ENCODE measurements at regions not wholly inside any gene's neighbourhood (a gene's known extent, or its start where the extent isn't known, plus 50 kb on each side); places are given as distances from the start of the nearest gene placed in this dataset.
A peak's percentile ranks its signal among the peaks of the same experiment; 100 is the strongest.

DNA sequence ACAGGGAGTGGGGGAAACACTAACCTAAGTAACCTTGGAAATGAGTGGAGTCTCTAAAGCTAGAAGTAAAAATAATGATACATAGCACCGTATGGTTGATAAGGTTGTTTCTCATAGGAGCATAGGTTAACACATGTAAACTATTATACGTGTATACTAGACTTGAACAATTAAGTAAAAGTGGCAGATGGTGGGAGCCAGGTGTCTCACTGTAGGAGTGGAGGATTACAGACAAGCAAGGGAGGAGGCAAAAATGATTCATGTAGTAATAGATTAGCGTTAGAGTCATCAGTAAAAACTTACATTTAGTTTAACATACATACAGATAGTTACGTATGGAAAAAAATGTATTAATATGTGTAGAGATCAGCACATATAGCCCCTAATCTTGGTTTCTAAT, 138.4 kb upstream of the DSCAM start:
- no peak for DNase-seq

- no peak for DNase-seq
Observed at GRCh38 chr21:40990366-40990765, 143.4 kb upstream of the DSCAM start.

- DNase-seq, result no peak
Observed at GRCh38 chr21:40997831-40998230, 150.9 kb upstream of the DSCAM start.

- DNase-seq, result no peak
Observed at GRCh38 chr21:41000838-41001237, 153.9 kb upstream of the DSCAM start.

DNA sequence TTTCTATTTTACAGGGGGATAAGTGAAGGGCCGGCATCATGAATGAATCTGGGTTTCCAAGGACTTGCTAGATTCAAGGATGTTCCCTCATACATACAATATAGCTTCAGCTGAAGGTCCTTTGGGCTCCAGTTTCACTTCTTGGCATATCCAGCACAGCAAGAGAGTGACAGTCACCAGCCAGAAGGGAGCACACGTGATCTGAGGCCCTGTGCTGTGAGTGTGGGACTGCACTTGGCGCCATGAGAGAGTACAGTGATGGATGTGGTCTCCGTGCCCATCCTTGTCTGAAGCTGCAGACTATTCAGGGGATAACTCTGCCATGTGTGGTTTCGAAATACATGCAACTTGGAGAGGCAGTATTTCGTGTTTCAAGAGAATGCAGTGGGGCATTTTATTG, 159.7 kb upstream of the DSCAM start:
- DNase-seq, result no peak

- no peak for DNase-seq
Observed at GRCh38 chr21:41008351-41008750, 159.6 kb upstream of the BACE2 start.

DNA sequence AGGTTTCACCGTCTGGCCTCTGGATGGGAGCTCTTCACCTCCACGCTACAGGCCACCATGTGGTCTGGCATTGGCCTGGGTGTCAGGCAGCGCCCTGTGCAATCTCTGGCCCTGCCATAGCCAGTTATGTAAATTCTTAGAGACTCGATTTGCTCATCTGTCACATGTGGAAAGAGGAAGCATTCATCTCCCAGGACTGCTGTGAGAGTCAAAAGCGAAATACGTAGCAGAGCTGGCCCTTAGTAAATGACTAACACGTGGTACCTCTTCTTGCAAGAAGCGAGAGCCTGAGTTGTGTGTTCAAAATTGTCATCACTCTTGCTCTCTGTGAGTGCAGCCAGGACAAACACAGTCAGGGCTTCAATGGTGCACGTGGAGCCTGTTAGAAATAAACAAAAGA, 159.0 kb upstream of the BACE2 start:
- peak in 2 of 58 donors; percentile 2 to 11 for DNase-seq

DNA sequence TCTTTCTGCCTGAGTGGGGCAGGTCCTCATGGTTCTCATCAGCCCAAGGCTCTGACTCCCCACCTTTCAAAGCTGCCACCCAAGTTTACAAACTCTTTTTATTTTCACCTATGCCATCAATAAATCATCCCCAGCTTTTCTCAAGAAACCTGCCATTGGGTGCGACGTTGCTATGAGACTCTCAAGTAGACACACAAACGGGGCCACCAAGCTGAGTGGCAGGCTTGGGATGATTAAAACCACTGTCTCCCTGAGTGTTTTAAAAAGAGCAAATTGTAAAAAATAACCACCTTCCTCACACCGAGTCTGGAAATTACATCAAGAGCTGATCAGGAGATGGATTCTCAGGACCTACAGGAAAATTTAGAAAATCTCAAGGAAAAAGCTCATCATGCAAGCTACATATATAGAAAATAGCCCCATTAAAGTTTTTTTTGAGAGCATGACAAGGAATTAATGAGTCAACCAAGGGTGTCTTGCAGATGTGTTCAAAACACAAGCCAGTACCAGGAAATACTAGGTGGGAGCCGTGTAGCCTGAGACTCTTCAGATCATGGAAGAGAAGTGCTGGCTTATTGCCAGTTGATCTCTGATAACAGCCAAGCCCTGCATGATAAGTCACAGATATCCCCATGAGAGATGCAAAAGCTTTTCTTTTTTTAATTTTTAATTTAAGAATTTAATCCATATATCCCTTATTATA, 158.4 kb upstream of the BACE2 start:
- DNase-seq, result no peak

DNA sequence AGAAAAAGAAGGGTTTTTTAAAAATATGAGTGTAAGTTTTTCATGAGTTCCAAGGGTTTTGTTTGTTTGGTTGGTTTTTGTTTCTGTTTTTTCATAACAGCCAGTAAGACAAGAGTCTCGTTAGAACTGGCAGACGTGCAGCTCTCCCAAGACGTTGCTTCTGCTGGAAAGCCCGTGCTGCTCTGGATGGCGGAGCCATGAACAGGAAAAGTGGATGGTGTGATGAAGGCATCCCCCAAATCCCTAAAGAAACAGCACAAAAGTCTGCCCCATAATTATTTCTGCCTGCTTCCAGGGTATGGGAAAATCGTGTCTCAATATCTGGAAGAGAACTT, 157.9 kb upstream of the BACE2 start:
- DNase-seq, result no peak

- no peak for DNase-seq
Observed at GRCh38 chr21:41011098-41011731, 156.7 kb upstream of the BACE2 start.

DNA sequence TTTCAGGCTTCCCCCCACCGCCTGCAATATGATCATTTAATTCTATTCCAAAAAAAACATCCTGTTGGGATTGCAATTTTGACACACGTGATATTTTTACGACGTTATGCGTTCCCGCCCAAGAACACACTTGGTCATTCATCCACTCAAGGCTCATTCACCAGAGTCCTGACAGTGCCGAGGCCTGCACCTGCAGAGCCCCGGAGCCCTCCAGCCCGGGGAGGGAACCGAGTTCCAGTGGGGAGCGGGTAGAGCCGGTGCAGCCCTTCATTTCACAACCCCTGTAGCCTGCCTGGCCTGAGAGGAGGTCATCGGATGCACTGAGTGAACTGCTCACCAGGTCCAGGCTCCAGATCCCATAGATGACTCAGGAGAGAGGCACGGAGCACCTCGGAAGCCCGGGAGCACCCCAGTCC, 156.0 kb upstream of the BACE2 start:
- DNase-seq, result no peak

DNA sequence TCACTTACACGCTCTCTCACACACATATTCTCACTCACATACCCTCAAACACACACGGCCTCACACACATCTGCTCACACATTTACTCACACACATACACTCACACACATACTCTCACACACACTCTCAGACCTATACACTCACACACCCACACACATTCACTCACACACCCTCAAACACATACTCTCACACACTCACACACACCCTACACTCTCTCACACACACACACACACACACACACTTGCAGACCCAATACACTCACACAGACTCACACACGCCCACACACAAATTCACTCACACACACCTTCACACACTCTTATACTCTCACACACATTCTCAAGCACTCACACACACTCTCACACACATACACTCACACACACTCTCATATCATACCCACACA, 155.5 kb upstream of the BACE2 start:
- DNase-seq, result no peak

- no peak for DNase-seq
Observed at GRCh38 chr21:41016472-41016871, 151.5 kb upstream of the BACE2 start.

GRCh38 chr21:41018431-41018830, 149.5 kb upstream of the BACE2 start:
- no peak for DNase-seq

GRCh38 chr21:41023936-41024335, 144.0 kb upstream of the BACE2 start:
- no peak for DNase-seq

DNA sequence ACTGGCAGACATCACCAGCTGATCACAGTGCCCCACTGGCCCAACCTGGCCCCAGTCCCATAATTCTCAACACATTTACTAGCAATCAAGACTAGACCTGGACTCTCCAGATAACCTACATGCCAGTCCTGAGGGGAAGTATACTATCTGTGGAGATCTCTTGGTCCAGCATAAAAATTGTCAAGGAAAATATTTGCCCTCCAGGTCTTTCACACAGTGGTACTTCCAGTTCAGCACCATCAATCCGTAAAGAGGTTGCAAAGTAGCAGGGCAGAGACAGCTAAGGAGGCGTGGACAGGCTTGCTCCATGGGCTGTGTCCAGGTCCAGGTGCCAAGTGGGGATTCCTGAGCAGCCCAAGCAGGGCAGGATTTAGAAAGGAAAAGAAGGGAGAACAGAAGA, 143.6 kb upstream of the BACE2 start:
- no peak for DNase-seq

GRCh38 chr21:41024746-41025254, 143.2 kb upstream of the BACE2 start:
- DNase-seq, result peak in 3 of 58 donors; percentile 14 to 52 (median 33)

GRCh38 chr21:41029571-41029970, 138.4 kb upstream of the BACE2 start:
- DNase-seq, result no peak

DNA sequence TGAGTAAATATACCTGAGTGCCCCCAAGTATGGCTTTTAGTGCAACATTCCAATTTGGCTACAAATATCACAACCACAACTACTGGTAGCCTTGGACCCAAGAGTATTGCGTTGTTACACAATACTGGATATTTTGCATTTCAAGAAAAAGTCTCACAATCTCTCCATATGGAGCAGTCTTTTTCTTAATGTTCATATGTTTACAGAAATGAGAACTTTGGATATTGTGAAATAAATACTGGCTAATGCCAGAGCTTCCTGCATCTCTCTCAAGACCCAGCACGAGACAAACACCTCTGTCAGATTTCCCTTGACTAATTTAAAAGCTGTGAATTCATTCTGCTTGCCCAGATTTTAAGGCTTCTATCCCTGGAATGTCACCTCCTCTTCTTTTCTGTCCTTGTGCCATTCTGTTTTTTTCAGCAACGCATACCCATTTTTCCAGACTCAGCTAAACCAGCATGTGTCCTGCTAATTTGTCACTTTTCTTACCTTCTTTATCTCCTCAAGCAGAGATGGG, 136.2 kb upstream of the BACE2 start:
- no peak for DNase-seq

DNA sequence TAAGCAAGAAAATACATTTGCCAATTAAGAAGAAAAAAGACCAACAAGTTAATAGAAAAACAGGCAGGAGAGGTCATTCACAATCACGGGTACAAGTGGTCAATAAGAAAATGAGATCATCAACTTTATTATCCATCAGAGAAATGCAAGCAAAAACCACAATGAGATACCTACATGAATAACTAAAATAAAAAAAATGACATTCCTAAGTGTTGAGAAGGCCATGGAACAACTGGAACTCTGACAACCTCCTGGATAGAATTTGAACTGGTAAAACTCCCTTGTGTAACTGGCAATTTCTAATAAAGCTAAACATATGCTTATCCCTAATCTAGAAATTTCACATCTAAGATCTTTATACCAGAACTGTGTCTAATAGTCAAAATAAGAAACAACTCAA, 135.4 kb upstream of the BACE2 start:
- no peak for DNase-seq

GRCh38 chr21:41037212-41037611, 130.7 kb upstream of the BACE2 start:
- peak in 1 of 58 donors; percentile 45 for DNase-seq

GRCh38 chr21:41037936-41038335, 130.0 kb upstream of the BACE2 start:
- DNase-seq, result peak in 1 of 58 donors; percentile 13

DNA sequence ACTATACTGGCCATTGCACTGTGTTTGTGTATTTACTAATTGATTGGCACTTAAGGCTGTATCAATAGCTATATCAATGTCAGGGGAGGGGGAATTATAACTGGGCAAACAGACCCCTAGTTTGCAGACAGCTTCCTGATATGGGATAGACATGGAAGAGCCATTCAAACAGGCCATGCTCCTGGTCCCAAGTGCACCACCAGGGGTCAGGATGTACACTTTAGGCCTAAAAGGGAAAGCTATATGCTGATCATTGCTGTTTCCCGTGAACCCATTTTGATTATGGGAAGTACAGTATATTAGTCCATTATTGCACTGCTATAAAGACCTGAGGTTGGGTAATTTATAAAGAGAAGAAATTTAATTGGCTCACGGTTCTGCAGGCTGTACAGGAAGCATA, 124.9 kb upstream of the BACE2 start:
- no peak for DNase-seq
